Bronchial epithelial cell (primary cell): ENCODE measurements at regions not wholly inside any gene's neighbourhood (a gene's known extent, or its start where the extent isn't known, plus 50 kb on each side); places are given as distances from the start of the nearest gene placed in this dataset.

Source experiments
- DNase-seq: peaks from one replicate; pipeline ENCODE4 v3.0.0-alpha.2; 2010; ENCODE audit warnings: low read depth
- FAIRE-seq: peaks from 2 replicates; lab custom pipeline; 2011; peaks lifted over from hg19 to GRCh38; lab: Jason Lieb, UNC
- H3K27me3 ChIP-seq: 2 replicates; pipeline ENCODE4 v1.5.1; 2011; ENCODE audit warnings: low read length; ENCODE audit not compliant: control insufficient read depth, insufficient read depth
- H3K36me3 ChIP-seq: 2 replicates; pipeline ENCODE4 v1.5.1; 2011; ENCODE audit warnings: low read length; ENCODE audit not compliant: control insufficient read depth, insufficient read depth
- H3K4me3 ChIP-seq: 2 replicates; pipeline ENCODE4 v1.5.1; 2011; ENCODE audit warnings: mild to moderate bottlenecking, low read depth, low read length, control low read depth
- CTCF ChIP-seq: IDR thresholded peaks from 2 replicates; pipeline ENCODE4 v1.5.1; 2011; ENCODE audit warnings: mild to moderate bottlenecking, moderate library complexity, low read length, control low read depth, inconsistent platforms; ENCODE audit not compliant: insufficient read depth, severe bottlenecking

DNA sequence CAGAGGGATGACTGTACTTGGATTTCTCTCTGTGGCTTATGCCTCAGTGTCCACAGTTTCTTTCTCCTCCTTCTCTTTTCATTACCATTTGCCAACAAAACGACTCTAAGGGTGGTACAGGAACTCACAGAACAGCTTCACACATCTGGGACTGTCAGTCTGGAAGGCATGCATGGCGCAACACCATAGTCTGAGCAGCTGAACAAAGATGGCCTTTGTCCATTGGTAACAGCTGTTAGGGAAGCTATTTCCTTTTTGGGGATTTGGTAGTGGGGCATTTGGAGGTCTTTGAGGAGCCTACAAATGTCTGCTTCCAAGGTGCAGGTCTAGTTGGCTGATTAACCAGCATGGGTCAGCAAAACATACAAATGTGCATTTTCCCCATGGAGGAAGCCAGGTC, 81.4 kb upstream of the PCDH8 start:
- TF ChIP-seq CTCF = no peak

GRCh38 chr13:52926971-52927370, 78.5 kb upstream of the PCDH8 start:
- Histone ChIP-seq H3K36me3 (no peaks in the 10 kb centered on the region), H3K27me3 (no peaks in the 10 kb centered on the region), H3K4me3 (no peak overlapping the region)
- peak; percentile 90 for DNase-seq
- no peak for TF ChIP-seq CTCF
- no peak for FAIRE-seq

More for the DNA sequence above, 81.4 kb upstream of the PCDH8 start:
- H3K36me3 ChIP-seq = no peaks in the 10 kb centered on the region
- FAIRE-seq (no peak), DNase-seq (no peak)
- no peaks in the 10 kb centered on the region for H3K27me3 ChIP-seq
- no peak overlapping the region for H3K4me3 ChIP-seq

- FAIRE-seq (peak; percentile 85), DNase-seq (peak; percentile 94)
- Histone ChIP-seq H3K36me3 (no peaks in the 10 kb centered on the region), H3K27me3 (no peaks in the 10 kb centered on the region), H3K4me3 (no peak overlapping the region)
- TF ChIP-seq CTCF = no peak
These were observed 77.4 kb upstream of the PCDH8 start for GRCh38 chr13:52925775-52926285.

DNA sequence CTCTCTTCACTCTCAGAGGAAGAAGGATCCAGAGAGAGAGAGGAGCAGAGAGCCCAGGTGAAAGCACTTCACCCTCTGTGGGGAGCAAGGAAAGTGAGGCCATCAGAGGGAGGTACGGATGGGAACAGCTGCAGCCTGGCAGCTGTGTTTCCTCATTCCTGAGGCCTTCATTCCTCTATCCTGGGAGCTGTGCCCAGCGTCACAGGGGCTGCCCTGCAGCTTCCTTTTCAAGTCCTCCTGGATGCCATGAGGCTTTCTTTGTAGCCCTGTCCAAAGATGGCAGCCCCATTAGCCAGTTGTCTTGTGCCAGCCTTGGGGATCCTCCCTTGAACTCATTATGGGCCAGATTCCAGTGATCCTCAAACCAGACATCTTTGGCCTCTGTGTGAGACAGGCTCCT, 76.8 kb upstream of the PCDH8 start:
- Histone ChIP-seq H3K27me3 (no peaks in the 10 kb centered on the region), H3K4me3 (no peak overlapping the region), H3K36me3 (no peaks in the 10 kb centered on the region)
- no peak for FAIRE-seq
- peak; percentile 37 for DNase-seq
- no peak for TF ChIP-seq CTCF

DNA sequence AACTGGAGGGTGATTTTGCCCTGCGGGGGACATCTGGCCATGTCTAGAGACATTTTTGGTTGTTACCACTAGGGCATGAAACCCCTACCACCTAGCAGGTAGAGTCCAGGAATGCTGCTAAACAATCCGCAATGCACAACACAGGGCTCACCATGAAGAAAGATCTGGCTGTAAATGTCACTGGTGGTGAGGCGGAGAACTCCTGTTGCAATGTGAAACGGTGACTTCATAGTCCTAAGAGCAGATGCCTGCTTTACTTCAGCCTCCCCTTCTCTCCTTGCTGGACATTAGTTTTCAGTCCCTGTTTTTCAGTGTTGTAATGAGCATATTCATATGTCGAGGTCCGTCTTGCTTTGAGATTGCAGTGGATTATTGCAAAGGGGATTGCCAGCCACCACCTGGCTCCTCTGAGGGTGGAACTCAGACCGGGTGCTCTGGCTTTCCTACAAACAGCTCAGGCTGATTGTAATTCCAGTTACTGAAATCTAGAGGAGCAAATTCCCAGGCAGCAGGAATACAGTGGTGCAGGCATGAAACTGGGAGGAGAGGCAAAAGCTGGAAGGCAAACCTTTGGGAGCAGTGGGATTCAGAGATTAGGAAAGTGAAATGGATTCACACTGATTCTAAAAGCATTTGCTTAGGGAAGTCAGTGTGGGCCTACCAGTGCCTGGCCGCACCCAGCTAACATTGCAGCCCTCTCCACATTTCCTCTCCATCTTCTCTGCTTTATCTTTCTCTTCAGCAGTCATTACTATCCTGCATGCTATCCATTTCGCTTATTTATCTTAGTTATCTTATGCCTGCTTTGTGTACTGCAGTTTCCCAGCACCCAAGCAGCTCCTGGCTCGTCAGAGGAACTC, 76.1 kb upstream of the PCDH8 start:
- Histone ChIP-seq H3K27me3 (no peaks in the 10 kb centered on the region), H3K4me3 (no peak overlapping the region), H3K36me3 (no peaks in the 10 kb centered on the region)
- TF ChIP-seq CTCF = no peak
- DNase-seq = no peak
- FAIRE-seq = no peak
